ENCODE measurements at regions not wholly inside any gene's neighbourhood (a gene's known extent, or its start where the extent isn't known, plus 50 kb on each side); places are given as distances from the start of the nearest gene placed in this dataset.

- DNase-seq (ENCODE audit: low spot score), result no peak
- no peak for TF ChIP-seq CTCF (IDR thresholded peaks at IDR 0.05; ENCODE audit: extremely low read depth, insufficient read depth, missing control alignments)
- in situ Hi-C loops (cut with MboI; ENCODE audit: low pct_unique_long_range_greater_than_20kb, low sequenced_read_pairs, unreplicated experiment), result no loop called here
These were observed 85.3 kb downstream of the ZNF726 start for GRCh38 chr19:23999821-24000610.

DNA sequence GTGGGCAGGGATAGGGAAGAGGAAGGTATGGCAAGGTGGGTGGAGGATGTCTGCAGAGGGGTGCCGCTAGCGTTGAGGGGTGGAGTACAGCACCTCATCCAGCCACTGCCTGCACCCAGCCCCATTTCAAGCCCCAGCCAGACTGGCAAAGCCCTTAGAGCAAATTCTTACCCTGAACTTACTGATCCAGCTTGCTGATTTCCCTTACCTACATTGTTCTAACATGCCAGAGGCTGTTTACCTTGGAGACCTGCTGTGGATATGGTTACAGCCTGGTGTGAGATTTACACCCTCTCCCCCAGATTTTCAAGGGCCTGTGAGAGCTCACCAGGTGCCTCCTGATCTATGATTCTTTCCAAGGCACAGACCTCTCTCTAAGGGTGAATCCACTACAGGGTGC lies 86.0 kb downstream of the ZNF726 start:
- in situ Hi-C loops (cut with MboI; ENCODE audit: low pct_unique_long_range_greater_than_20kb, low sequenced_read_pairs, unreplicated experiment), result no loop called here
- no peak for TF ChIP-seq CTCF (IDR thresholded peaks at IDR 0.05; ENCODE audit: extremely low read depth, insufficient read depth, missing control alignments)
- DNase-seq (ENCODE audit: low spot score), result no peak

GRCh38 chr19:24002256-24002945 lies 84.6 kb upstream of the ZNF254 start:
- in situ Hi-C loops (cut with MboI; ENCODE audit: low pct_unique_long_range_greater_than_20kb, low sequenced_read_pairs, unreplicated experiment), result no loop called here
- DNase-seq (ENCODE audit: low spot score), result no peak
- no peak for TF ChIP-seq CTCF (IDR thresholded peaks at IDR 0.05; ENCODE audit: extremely low read depth, insufficient read depth, missing control alignments)

DNA sequence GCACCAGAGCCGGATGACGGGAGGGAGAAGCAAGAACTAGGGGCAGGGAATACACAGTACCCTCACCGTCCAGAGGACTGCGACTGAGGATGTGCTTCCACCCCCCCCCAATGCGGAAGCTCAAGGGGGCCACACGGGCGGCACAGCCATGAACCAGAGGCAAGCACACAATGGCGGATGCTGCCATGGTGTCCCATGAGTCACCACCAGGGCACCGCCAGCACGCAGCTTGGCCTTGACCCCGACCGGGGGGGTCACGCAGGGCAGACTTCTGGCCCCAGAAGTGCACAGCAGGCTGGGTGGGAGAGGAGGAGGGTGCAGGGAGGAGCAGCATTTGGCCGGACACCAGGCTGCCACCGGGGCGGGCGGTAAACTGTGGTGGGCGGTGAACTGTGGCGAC lies 83.5 kb upstream of the ZNF254 start:
- in situ Hi-C loops (cut with MboI; ENCODE audit: low pct_unique_long_range_greater_than_20kb, low sequenced_read_pairs, unreplicated experiment), result no loop called here
- DNase-seq (ENCODE audit: low spot score), result no peak
- TF ChIP-seq CTCF (IDR thresholded peaks at IDR 0.05; ENCODE audit: extremely low read depth, insufficient read depth, missing control alignments), result no peak

GRCh38 chr19:24004166-24004565 lies 82.8 kb upstream of the ZNF254 start:
- DNase-seq (ENCODE audit: low spot score), result no peak
- no peak for TF ChIP-seq CTCF (IDR thresholded peaks at IDR 0.05; ENCODE audit: extremely low read depth, insufficient read depth, missing control alignments)
- in situ Hi-C loops (cut with MboI; ENCODE audit: low pct_unique_long_range_greater_than_20kb, low sequenced_read_pairs, unreplicated experiment), result no loop called here

DNA sequence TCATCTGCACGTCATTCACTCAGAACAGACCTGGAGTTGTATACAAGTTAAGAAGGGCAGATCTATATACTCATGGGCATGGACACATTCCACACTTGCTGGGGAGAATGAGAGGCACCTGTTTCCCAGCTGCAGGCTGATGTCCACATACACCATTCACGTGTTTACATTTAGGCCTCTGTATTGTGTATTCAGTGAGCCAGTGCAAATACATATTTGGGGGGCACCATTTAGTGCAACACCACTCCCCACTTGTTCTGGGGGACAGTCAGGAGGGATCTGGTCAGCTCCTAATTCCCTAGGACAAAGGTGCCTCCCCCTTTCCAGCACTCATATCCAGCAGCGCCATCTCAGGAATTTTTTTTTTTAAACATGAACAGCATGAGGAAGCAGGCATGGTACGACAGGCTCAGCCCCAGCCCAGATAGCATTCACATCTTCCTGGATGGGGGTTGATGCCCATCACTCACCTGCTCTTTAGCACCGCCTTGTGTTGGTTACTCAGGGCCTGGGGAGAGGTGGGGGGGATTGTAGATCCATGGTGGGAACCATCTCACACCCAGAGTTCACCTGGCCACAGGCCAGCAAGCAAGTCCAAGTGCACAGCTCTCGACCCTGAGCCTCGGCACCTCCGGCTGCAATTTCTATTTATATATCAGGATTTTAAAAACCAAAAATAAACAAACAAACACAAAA lies 56.9 kb upstream of the ZNF254 start:
- in situ Hi-C loops (cut with MboI; ENCODE audit: low pct_unique_long_range_greater_than_20kb, low sequenced_read_pairs, unreplicated experiment), result no loop called here
- no peak for TF ChIP-seq CTCF (IDR thresholded peaks at IDR 0.05; ENCODE audit: extremely low read depth, insufficient read depth, missing control alignments)
- DNase-seq (ENCODE audit: low spot score), result no peak
